H1 (cell line): ENCODE measurements at regions not wholly inside any gene's neighbourhood (a gene's known extent, or its start where the extent isn't known, plus 50 kb on each side); places are given as distances from the start of the nearest gene placed in this dataset.

Experiments used
- CBX8 ChIP-seq: fragments of 300-800, 300-1000 bp; sonication (generic); IDR thresholded peaks from 2 replicates; pipeline ENCODE4 v1.7.1; 2016; ENCODE audit warnings: low read depth, low read length, borderline replicate concordance
- EZH2 ChIP-seq: fragments of 200-600 bp; sonication (generic); IDR thresholded peaks from 2 replicates; pipeline ENCODE4 v1.7.1; 2012; ENCODE audit warnings: low read depth, mild to moderate bottlenecking, moderate library complexity, low read length, inconsistent platforms; ENCODE audit not compliant: severe bottlenecking
- KDM1A ChIP-seq: fragments of 200-600, 300-600 bp; sonication (generic); IDR thresholded peaks from 2 replicates; pipeline ENCODE4 v1.7.1; 2016; ENCODE audit warnings: mild to moderate bottlenecking, low read length, borderline replicate concordance
- NRF1 ChIP-seq: IDR thresholded peaks from 2 replicates; pipeline ENCODE4 v1.6.1; 2011; ENCODE audit warnings: mild to moderate bottlenecking, low read depth, low read length, improper control_type of control experiment
- POLR2AphosphoS5 ChIP-seq: IDR thresholded peaks from 2 replicates; pipeline ENCODE4 v1.6.1; 2011; ENCODE audit warnings: low read depth, low read length
- RAD21 ChIP-seq, 2 experiments: IDR thresholded peaks in 1 of 2; conservative IDR thresholded peaks in 1 of 2; 2 replicates each; pipeline ENCODE4 v1.6.1; 2011; ENCODE audit warnings: low read depth in 2 of 2, low read length in 2 of 2, improper control_type of control experiment in 1 of 2, inconsistent platforms in 1 of 2, mild to moderate bottlenecking in 1 of 2, moderate library complexity in 1 of 2
- RFX5 ChIP-seq: IDR thresholded peaks from 2 replicates; pipeline ENCODE4 v1.6.1; 2011; ENCODE audit warnings: low read depth, low read length, improper control_type of control experiment, borderline replicate concordance
- SIN3A ChIP-seq, 2 experiments: IDR thresholded peaks in 1 of 2; conservative IDR thresholded peaks in 1 of 2; 2 replicates each; pipeline ENCODE4 v1.6.1; 2011 to 2012; ENCODE audit warnings: low read length in 2 of 2, improper control_type of control experiment in 1 of 2, low read depth in 1 of 2, mild to moderate bottlenecking in 1 of 2
- TAF1 ChIP-seq: IDR thresholded peaks from 2 replicates; pipeline ENCODE4 v1.6.1; 2011; ENCODE audit warnings: mild to moderate bottlenecking, low read depth, low read length
- TF ChIP-seq, protein P1 (sequence below), 3 experiments: IDR thresholded peaks; 1 replicate in 2 of 3; 2 replicates in 1 of 3; pipeline versions ENCODE4 v1.5.1 to v1.6.1; 2011; ENCODE audit warnings: low read length in 3 of 3, mild to moderate bottlenecking in 3 of 3, inconsistent platforms in 2 of 3, low read depth in 1 of 3, moderate library complexity in 1 of 3; ENCODE audit not compliant: insufficient read depth in 1 of 3; ENCODE audit errors: control extremely low read depth in 1 of 3

DNA sequence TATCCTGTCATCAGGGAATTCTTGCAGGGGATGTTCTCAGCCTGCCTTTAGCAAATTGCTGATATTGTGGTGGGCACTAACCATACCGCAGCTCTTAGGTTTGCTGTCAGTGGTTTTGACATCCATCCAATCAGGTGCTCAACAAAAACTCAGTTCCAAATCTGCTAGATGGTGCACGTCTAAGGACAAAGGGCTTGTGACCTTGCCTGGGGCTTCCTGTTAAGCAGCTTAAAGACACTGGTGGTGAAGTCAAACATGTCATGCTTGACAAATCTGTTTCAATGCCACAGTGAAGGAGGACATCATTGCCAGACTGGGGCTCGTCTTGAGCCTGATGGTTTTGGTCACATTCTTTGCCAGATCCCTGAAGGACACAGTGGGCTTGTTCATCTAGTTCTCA lies 179.8 kb upstream of the NOX3 start:
- no peak for TF ChIP-seq EZH2
- no peak for TF ChIP-seq RFX5
- no peak for TF ChIP-seq KDM1A
- no peak for TF ChIP-seq CBX8
- TF ChIP-seq POLR2AphosphoS5 = no peak
- TF ChIP-seq, protein P1, sequence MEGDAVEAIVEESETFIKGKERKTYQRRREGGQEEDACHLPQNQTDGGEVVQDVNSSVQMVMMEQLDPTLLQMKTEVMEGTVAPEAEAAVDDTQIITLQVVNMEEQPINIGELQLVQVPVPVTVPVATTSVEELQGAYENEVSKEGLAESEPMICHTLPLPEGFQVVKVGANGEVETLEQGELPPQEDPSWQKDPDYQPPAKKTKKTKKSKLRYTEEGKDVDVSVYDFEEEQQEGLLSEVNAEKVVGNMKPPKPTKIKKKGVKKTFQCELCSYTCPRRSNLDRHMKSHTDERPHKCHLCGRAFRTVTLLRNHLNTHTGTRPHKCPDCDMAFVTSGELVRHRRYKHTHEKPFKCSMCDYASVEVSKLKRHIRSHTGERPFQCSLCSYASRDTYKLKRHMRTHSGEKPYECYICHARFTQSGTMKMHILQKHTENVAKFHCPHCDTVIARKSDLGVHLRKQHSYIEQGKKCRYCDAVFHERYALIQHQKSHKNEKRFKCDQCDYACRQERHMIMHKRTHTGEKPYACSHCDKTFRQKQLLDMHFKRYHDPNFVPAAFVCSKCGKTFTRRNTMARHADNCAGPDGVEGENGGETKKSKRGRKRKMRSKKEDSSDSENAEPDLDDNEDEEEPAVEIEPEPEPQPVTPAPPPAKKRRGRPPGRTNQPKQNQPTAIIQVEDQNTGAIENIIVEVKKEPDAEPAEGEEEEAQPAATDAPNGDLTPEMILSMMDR (IDR thresholded peaks at IDR 0.05; ENCODE audit: control extremely low read depth in 1 of 3, insufficient read depth in 1 of 3, low read depth in 1 of 3, low read length in 3 of 3) = no peak
- no peak for TF ChIP-seq NRF1
- TF ChIP-seq RAD21 (IDR thresholded peaks at IDR 0.05 in 1 of 2, conservative IDR thresholded peaks at IDR 0.05 in 1 of 2; ENCODE audit: low read depth in 2 of 2, low read length in 2 of 2) = no peak
- no peak for TF ChIP-seq SIN3A (conservative IDR thresholded peaks at IDR 0.05 in 1 of 2, IDR thresholded peaks at IDR 0.05 in 1 of 2; ENCODE audit: low read depth in 1 of 2, low read length in 2 of 2)
- TF ChIP-seq TAF1 = no peak
